GM12891 (cell line): ENCODE measurements at regions not wholly inside any gene's neighbourhood (a gene's known extent, or its start where the extent isn't known, plus 50 kb on each side); places are given as distances from the start of the nearest gene placed in this dataset.

Experiments used
- DNase-seq: peaks from one replicate; pipeline ENCODE4 v3.0.0; 2011; ENCODE audit warnings: low spot score; ENCODE audit not compliant: insufficient read length
- FAIRE-seq: peaks from 2 replicates; lab custom pipeline; 2011; peaks lifted over from hg19 to GRCh38; lab: Jason Lieb, UNC
- PAX5 ChIP-seq: IDR thresholded peaks from 2 replicates; pipeline ENCODE4 v1.6.1; 2011; ENCODE audit warnings: low read length, moderate library complexity, mild to moderate bottlenecking; ENCODE audit not compliant: insufficient read depth, severe bottlenecking
- POLR2A ChIP-seq: IDR thresholded peaks from 2 replicates; pipeline ENCODE4 v1.6.1; 2011; ENCODE audit warnings: low read depth, low read length, control low read depth
- POLR2AphosphoS5 ChIP-seq: IDR thresholded peaks from 2 replicates; pipeline ENCODE4 v1.6.1; 2011; ENCODE audit warnings: low read depth, low read length, control low read depth
- POU2F2 ChIP-seq: IDR thresholded peaks from 2 replicates; pipeline ENCODE4 v1.6.1; 2011; ENCODE audit warnings: low read depth, mild to moderate bottlenecking, control low read depth, low read length, moderate library complexity
- SPI1 ChIP-seq: IDR thresholded peaks from 2 replicates; pipeline ENCODE4 v1.6.1; 2011; ENCODE audit warnings: low read depth, low read length, control low read depth
- TAF1 ChIP-seq: IDR thresholded peaks from 2 replicates; pipeline ENCODE4 v1.6.1; 2011; ENCODE audit warnings: low read depth, low read length, control low read depth

DNA sequence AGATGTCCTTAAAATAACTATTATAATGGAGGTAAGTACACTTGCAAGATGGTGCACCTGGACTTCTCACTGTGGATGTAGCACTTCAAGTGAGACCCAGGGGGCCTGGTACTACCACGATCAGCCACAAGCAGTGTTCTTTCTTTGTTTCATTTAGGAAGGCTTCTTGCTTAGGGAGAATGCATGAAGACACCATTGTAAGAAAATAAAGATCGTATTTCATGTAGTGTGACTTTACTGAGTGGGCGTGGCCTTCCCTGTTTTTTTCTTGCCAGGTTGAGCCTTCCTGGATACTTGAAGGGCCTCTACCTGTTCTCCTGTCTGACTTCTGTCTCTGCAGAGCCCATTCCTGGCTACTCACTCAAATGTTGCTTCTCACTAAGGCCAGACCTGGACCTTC, 615.6 kb upstream of the SOX11 start:
- TF ChIP-seq POU2F2 (no peak), TAF1 (no peak), PAX5 (no peak), SPI1 (no peak), POLR2A (no peak), POLR2AphosphoS5 (no peak)
- no peak for FAIRE-seq
- DNase-seq, result no peak

DNA sequence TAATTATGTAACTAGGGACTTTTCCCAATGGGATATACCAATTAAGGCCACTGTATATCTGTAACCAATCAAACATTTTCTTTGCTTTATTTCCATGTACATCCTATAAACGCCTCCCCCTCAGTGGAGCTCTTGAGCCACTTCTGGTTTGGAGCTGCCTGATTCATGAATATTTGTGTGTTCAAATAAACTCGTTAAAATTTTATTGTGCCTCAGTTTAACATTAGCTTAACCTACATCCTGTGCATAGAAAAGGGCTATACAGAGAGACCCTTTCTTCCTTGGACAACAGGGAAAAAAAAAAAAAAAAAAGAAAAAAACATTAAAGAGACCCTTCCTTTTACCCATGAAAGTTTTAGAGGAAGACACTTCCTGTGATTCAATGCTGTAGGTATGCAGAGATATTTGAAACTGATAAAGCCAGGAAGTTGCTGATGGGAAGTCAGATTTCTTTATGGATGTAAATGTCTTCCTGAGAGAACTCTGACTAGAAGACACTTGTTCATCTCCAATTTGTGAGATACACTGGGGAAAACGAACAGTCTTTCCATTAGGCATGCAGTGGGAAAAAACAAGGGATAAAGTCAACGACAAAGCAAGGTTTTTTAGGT, 614.6 kb upstream of the SOX11 start:
- no peak for DNase-seq
- no peak for FAIRE-seq
- TF ChIP-seq POLR2AphosphoS5, result no peak

DNA sequence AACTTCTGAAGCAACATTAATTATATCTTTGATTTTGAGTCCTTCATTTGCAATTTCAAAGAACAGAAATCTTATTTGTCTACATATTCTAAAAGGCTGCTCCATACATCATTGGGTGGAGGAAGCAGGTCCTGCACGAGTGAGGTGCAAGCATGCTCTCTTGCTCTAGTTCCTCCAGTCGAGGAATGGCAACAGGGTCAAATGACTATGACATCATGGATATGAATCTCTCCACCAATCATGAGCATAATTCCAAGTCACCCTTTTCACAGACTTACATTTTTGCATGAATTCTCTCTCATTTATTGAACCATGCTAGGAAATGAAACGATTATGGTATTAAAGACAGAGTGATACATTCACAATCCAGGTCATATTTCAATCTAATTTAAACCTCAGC, 608.8 kb upstream of the SOX11 start:
- FAIRE-seq, result no peak
- no peak for DNase-seq
- TF ChIP-seq POU2F2 (no peak), TAF1 (no peak), PAX5 (no peak), POLR2AphosphoS5 (no peak), SPI1 (no peak), POLR2A (no peak)

DNA sequence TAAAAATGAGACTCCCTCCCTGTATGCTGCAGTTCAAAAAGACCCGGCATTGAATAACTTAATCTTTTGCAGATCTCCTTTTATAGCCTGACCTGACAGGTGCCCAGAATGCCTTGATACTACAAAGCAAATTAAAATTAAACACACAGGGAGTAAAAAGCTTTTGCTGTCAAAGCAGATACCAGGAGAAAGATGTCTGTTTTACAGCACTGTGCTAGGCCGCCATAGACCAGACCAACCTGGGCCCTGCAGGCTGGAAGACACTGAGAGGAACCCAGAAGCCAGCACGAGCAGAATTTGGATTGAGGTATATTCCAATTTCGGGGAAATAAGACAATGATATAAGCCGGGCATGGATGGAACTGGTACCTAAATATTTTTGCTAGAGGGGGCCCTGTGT, 602.8 kb upstream of the SOX11 start:
- TF ChIP-seq POLR2A, result no peak
- DNase-seq, result no peak
- FAIRE-seq, result no peak

DNA sequence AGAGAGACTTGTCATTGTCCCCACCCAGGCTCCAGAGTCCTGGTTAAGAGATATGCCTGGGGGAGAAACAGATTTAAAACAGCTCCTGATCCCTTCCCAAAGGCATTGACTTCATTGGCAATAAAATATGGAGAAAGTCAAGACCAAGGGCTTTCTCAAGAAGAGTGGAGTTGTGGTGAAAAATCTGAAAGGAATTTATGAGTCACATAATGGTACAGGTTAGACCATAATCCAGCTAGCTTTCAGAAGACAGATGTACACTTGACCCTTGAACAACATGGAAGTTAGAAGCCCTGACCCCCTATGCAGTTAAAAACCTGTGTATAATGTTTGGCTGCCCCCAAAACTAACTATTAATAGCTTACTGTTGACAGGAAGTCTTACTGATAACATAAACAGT, 599.1 kb upstream of the SOX11 start:
- TF ChIP-seq POLR2AphosphoS5 (no peak), POLR2A (no peak), POU2F2 (no peak), SPI1 (no peak), PAX5 (no peak), TAF1 (no peak)
- FAIRE-seq, result no peak

DNA sequence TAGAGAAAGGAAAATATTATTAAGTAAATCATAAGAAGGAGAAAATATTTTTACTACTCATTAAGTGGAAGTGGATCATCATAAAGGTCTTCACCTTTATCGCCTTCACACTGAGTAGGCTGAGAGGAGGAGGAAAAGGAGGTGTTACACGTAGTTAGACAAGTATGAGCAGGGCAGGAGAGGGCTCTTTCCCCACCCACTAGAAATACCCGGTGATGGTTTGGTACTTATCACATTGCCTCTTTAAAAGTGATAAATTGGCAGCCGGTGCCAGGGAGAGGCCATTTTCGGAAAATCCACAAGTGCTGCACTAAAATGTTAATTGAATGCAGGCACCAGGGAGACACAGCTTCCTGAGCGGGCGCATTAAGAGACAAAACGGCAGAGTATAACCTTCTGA, 598.7 kb upstream of the SOX11 start:
- no peak for DNase-seq
- no peak for FAIRE-seq
- TF ChIP-seq SPI1, result no peak
- no peak for TF ChIP-seq POU2F2
- TF ChIP-seq PAX5, result no peak
- TF ChIP-seq POLR2AphosphoS5, result no peak
- no peak for TF ChIP-seq POLR2A
- TF ChIP-seq TAF1, result no peak

More for the DNA sequence above, 599.1 kb upstream of the SOX11 start:
- no peak for DNase-seq

DNA sequence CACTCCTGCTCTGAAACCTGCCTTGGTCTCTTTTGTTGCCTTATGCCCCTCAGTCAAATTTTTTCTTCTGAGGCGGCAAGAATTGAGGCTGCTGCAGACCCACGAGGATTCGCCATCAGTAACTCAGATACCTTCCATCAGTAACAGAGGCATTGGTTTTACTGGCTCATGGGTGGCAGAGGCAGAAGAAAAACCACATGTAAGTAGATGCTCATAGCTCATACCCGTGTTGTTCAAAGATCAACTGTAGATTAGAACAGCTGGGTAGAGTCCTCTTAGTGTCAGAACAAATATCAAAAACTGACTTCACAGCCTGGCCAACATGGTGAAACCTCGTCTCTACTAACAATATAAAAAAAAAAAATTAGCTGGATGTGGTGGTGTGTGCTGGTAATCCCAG, 598.0 kb upstream of the SOX11 start:
- DNase-seq (no peak), FAIRE-seq (no peak)
- TF ChIP-seq SPI1, result no peak
- no peak for TF ChIP-seq PAX5
- TF ChIP-seq POLR2A, result no peak
- no peak for TF ChIP-seq POU2F2
- TF ChIP-seq TAF1, result no peak
- no peak for TF ChIP-seq POLR2AphosphoS5

DNA sequence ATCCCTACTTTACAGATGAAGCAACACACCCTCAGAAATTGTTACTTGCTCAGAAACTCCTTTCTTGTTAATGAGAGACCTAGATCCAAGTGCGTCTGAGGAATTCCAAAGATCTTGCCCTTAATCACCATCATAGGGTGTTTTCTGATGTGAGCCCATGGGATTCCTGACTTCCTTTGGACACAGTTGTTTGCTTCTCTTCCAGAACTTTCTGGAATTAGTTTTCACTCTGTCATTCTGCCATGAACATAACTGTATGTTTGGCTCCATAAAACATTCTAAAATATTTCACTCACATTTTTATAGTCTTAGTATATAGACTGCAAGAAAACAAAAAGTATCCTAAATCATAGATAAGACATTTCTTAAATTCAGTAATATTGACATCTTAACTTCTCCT, 593.9 kb upstream of the SOX11 start:
- no peak for FAIRE-seq
- TF ChIP-seq PAX5 (no peak), POLR2AphosphoS5 (no peak), TAF1 (no peak), SPI1 (no peak), POLR2A (no peak), POU2F2 (no peak)

DNA sequence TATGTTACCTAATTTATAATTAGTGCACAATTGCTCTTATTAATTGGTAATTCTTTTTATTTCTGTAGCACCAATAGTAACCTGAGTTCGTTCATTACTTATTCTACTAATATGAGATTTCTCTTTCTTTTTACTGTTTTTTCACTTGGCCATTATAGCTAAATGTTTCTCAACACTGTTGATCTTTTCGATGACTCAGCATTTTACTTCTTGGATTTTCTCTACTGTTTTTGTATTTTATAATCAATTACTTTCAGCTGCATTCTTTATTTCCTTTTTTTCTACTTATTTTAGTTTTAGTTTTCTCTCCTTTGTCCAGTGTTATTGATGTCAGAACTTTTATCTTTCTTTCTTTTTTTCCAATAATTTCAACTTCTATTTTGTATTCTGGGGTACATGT, 589.4 kb upstream of the SOX11 start:
- FAIRE-seq, result no peak
- TF ChIP-seq POLR2AphosphoS5 (no peak), POU2F2 (no peak), PAX5 (no peak), TAF1 (no peak), POLR2A (no peak), SPI1 (no peak)
- no peak for DNase-seq

More for the DNA sequence above, 593.9 kb upstream of the SOX11 start:
- DNase-seq, result no peak

DNA sequence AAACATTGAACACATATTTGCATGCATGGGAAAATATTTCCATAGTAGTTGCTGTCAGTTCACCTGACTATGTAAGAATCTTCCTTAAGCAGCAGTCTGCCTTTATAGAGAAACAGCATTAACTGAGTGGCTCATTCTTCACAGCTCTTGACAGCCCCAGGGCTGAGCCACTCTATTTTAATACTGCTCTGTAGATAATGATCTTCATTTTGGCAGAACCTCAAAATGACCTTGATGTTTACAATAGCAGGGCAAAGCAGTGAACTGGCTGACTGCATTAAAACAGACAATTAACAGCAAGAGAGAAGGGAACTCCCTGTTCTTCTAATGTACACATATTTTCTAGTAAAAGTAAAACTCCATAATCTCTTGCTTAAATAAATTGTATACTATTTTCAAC, 580.6 kb upstream of the SOX11 start:
- no peak for DNase-seq

DNA sequence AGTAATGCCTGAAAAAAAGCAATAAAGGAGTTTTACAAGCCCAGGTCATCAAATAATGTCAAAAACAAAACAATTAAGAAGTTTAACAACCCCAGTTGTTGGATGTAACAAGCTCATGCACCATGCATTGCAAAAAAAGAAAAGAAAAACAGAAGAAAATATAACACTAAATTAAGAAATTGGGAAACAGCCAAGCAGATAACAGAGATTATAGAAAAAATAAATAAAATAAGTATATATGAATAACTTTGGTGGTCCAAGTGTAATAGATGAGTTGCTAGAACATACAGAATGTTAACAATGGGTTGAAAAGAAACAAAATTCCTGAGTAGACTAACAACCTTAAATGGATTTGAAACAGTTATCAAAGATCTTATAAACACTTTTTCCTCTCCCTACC, 573.1 kb upstream of the SOX11 start:
- TF ChIP-seq POLR2A (no peak), POLR2AphosphoS5 (no peak), TAF1 (no peak), PAX5 (no peak), POU2F2 (no peak), SPI1 (no peak)
- FAIRE-seq, result no peak
- DNase-seq, result no peak

More for the DNA sequence above, 580.6 kb upstream of the SOX11 start:
- no peak for TF ChIP-seq POLR2AphosphoS5
- TF ChIP-seq PAX5, result no peak
- TF ChIP-seq TAF1, result no peak
- no peak for TF ChIP-seq POU2F2
- no peak for FAIRE-seq

DNA sequence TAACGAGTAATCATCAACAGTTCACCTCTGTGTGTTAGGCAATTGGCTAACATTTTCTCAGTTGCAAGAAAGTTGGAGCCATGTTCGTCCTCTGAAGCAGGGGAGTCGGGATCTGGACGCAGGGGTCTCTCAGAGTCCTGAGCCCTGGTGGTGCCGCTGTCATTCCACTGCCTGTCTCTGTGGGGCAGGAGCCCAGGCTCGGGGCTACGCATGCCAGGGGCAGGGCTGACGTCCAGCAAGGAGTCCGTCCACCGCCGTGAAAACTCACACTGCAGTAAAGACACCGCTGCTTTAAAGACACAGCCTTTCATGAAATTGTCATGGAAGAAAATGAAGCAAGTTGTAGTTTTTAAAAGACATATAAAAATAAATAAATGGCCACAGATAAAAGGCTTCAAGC, 571.1 kb upstream of the SOX11 start:
- DNase-seq, result no peak
- TF ChIP-seq POU2F2, result no peak
- no peak for TF ChIP-seq POLR2AphosphoS5
- no peak for TF ChIP-seq POLR2A
- TF ChIP-seq PAX5, result no peak
- no peak for FAIRE-seq
